ENCODE measurements at regions not wholly inside any gene's neighbourhood (a gene's known extent, or its start where the extent isn't known, plus 50 kb on each side); places are given as distances from the start of the nearest gene placed in this dataset.

- ChIA-PET CTCF (no interaction called here), POLR2A (ENCODE audit: low non-redundant PET) (no interaction called here)
- TF ChIP-seq CTCF (conservative IDR thresholded peaks at IDR 0.05; ENCODE audit: low read depth): no peak
- no peak overlapping the region for H3K27ac ChIP-seq
- no peak for DNase-seq (ENCODE audit: low spot score)
Observed at GRCh38 chr2:17115042-17115441, 403.2 kb downstream of the RAD51AP2 start.

- CTCF ChIA-PET: no interaction called here
- DNase-seq (ENCODE audit: low spot score): no peak
- no peak for TF ChIP-seq CTCF (conservative IDR thresholded peaks at IDR 0.05; ENCODE audit: low read depth)
- no peak overlapping the region for H3K27ac ChIP-seq
- POLR2A ChIA-PET (ENCODE audit: low non-redundant PET): no interaction called here
Observed at GRCh38 chr2:17107871-17108270, 410.4 kb downstream of the RAD51AP2 start.

GRCh38 chr2:17107151-17107550, 411.1 kb downstream of the RAD51AP2 start:
- CTCF ChIA-PET: no interaction called here
- TF ChIP-seq CTCF (conservative IDR thresholded peaks at IDR 0.05; ENCODE audit: low read depth): no peak
- no peak overlapping the region for H3K27ac ChIP-seq
- DNase-seq (ENCODE audit: low spot score): no peak
- POLR2A ChIA-PET (ENCODE audit: low non-redundant PET): no interaction called here

- DNase-seq (ENCODE audit: low spot score): no peak
- ChIA-PET POLR2A (ENCODE audit: low non-redundant PET) (no interaction called here), CTCF (no interaction called here)
- no peak overlapping the region for H3K27ac ChIP-seq
- no peak for TF ChIP-seq CTCF (conservative IDR thresholded peaks at IDR 0.05; ENCODE audit: low read depth)
Observed at GRCh38 chr2:17106418-17106817, 411.8 kb downstream of the RAD51AP2 start.

- POLR2A ChIA-PET (ENCODE audit: low non-redundant PET): no interaction called here
- DNase-seq (ENCODE audit: low spot score): no peak
- no peak overlapping the region for H3K27ac ChIP-seq
- no peak for TF ChIP-seq CTCF (conservative IDR thresholded peaks at IDR 0.05; ENCODE audit: low read depth)
- CTCF ChIA-PET: no interaction called here
Observed at GRCh38 chr2:17104454-17104853, 413.8 kb downstream of the RAD51AP2 start.

GRCh38 chr2:17101596-17101995, 416.6 kb downstream of the RAD51AP2 start:
- no peak for TF ChIP-seq CTCF (conservative IDR thresholded peaks at IDR 0.05; ENCODE audit: low read depth)
- ChIA-PET CTCF (no interaction called here), POLR2A (ENCODE audit: low non-redundant PET) (no interaction called here)
- DNase-seq (ENCODE audit: low spot score): no peak
- no peak overlapping the region for H3K27ac ChIP-seq

GRCh38 chr2:17101091-17101490, 417.1 kb downstream of the RAD51AP2 start:
- CTCF ChIA-PET: no interaction called here

More at GRCh38 chr2:17101091-17101490, 417.1 kb downstream of the RAD51AP2 start:
- no peak overlapping the region for H3K27ac ChIP-seq
- DNase-seq (ENCODE audit: low spot score): no peak
- POLR2A ChIA-PET (ENCODE audit: low non-redundant PET): no interaction called here
- TF ChIP-seq CTCF (conservative IDR thresholded peaks at IDR 0.05; ENCODE audit: low read depth): no peak
